ENCODE measurements at regions not wholly inside any gene's neighbourhood (a gene's known extent, or its start where the extent isn't known, plus 50 kb on each side); places are given as distances from the start of the nearest gene placed in this dataset.

- Histone ChIP-seq H3K23me2 (ENCODE audit: insufficient read length, low read depth, low read length, poor library complexity, severe bottlenecking) (no peaks in the 10 kb centered on the region), H3K4me1 (ENCODE audit: insufficient read depth, low read length) (no peaks in the 10 kb centered on the region), H4K91ac (ENCODE audit: insufficient read length, low read depth, low read length) (no peak overlapping the region), H2BK12ac (ENCODE audit: insufficient read length, low read depth, low read length) (no peak overlapping the region), H2BK15ac (ENCODE audit: low read depth, low read length) (no peak overlapping the region), H2AK5ac (ENCODE audit: insufficient read length, low read length) (no peak overlapping the region), H3K27ac (ENCODE audit: insufficient read length, low read depth, low read length) (no peak overlapping the region), H2AFZ (ENCODE audit: low read length) (no peak overlapping the region), H3K23ac (ENCODE audit: insufficient read length, low read depth, low read length) (no peak overlapping the region), H4K8ac (replicated peaks; ENCODE audit: insufficient read length, low read depth, low read length) (no peak overlapping the region), H3K4ac (ENCODE audit: low read depth, low read length) (no peak overlapping the region), H3K4me2 (ENCODE audit: insufficient read depth, insufficient read length, low read length) (no peak overlapping the region), H3K9ac (ENCODE audit: extremely low read depth, insufficient read length, low read length) (no peak overlapping the region), H3T11ph (ENCODE audit: low read length) (no peak overlapping the region), H3K27me3 (ENCODE audit: insufficient read depth, low read length) (no peaks in the 10 kb centered on the region), H4K20me1 (ENCODE audit: control insufficient read depth, insufficient read depth, insufficient read length) (no peaks in the 10 kb centered on the region), H3K14ac (ENCODE audit: insufficient read depth, low read length) (no peak overlapping the region), H2BK120ac (ENCODE audit: low read depth, low read length, poor library complexity, severe bottlenecking) (no peak overlapping the region), H3K79me2 (ENCODE audit: insufficient read depth, low read length) (no peaks in the 10 kb centered on the region), H4K5ac (ENCODE audit: insufficient read length, low read depth, low read length) (no peak overlapping the region), H3K18ac (ENCODE audit: insufficient read length, low read depth, low read length) (no peak overlapping the region), H3K79me1 (ENCODE audit: insufficient read depth, low read depth, low read length, poor library complexity, severe bottlenecking) (no peaks in the 10 kb centered on the region), H2BK5ac (ENCODE audit: insufficient read length, low read length) (no peak overlapping the region), H2BK20ac (ENCODE audit: low read depth, low read length, poor library complexity, severe bottlenecking) (no peak overlapping the region), H3K56ac (ENCODE audit: insufficient read length, low read depth, low read length) (no peak overlapping the region), H3K9me3 (ENCODE audit: control insufficient read depth, low read depth, low read length) (no peaks in the 10 kb centered on the region)
- Mint-ChIP-seq H3K4me3 (no peak overlapping the region), H3K9me3 (no peaks in the 10 kb centered on the region), H3K27me3 (ENCODE audit: low read depth) (no peaks in the 10 kb centered on the region), H3K27ac (no peak overlapping the region), H3K4me1 (no peaks in the 10 kb centered on the region), H3K36me3 (ENCODE audit: insufficient read depth in 1 of 3, low read depth in 3 of 3) (no peaks in the 10 kb centered on the region; a peak in 1 of 7 replicates)
- DNase-seq = no peak
- WGBS (ENCODE audit: extremely low coverage, insufficient read length, low lambda C conversion rate) = no CpG with 5 or more reads among the region's 2 CpGs
- TF ChIP-seq CTCF (conservative IDR thresholded peaks at IDR 0.05) = no peak
These were observed 1015.9 kb downstream of the OTOL1 start for GRCh38 chr3:162512488-162512887.

Measured in H9 (cell line).